Neuron (in vitro differentiated cells): ENCODE measurements at regions not wholly inside any gene's neighbourhood (a gene's known extent, or its start where the extent isn't known, plus 50 kb on each side); places are given as distances from the start of the nearest gene placed in this dataset.

Experiments used
- H2AFZ ChIP-seq: one replicate; pipeline ENCODE4 v1.6.1; 2013; ENCODE audit warnings: low read depth, mild to moderate bottlenecking, inconsistent platforms, low read length, moderate library complexity
- H3K27me3 ChIP-seq: one replicate; pipeline ENCODE4 v1.6.1; 2013; ENCODE audit warnings: low read length; ENCODE audit not compliant: insufficient read depth
- H3K36me3 ChIP-seq: one replicate; pipeline ENCODE4 v1.6.1; 2013; ENCODE audit warnings: low read length; ENCODE audit not compliant: insufficient read depth
- H3K4me1 ChIP-seq: one replicate; pipeline ENCODE4 v1.6.1; 2013; ENCODE audit warnings: low read length; ENCODE audit not compliant: insufficient read depth
- H3K4me3 ChIP-seq: 2 replicates; pipeline ENCODE4 v1.5.1; 2013; ENCODE audit warnings: mild to moderate bottlenecking, low read length, moderate library complexity
- H3K9me3 ChIP-seq: one replicate; pipeline ENCODE4 v1.6.1; 2013; ENCODE audit warnings: low read length

GRCh38 chr17:72392056-72393010, 271.5 kb downstream of the SOX9 start:
- Histone ChIP-seq H3K4me3 (no peak overlapping the region), H3K27me3 (no peaks in the 10 kb centered on the region), H3K9me3 (no peaks in the 10 kb centered on the region), H2AFZ (no peak overlapping the region), H3K4me1 (no peaks in the 10 kb centered on the region), H3K36me3 (no peaks in the 10 kb centered on the region)

GRCh38 chr17:72393553-72393952, 272.7 kb downstream of the SOX9 start:
- Histone ChIP-seq H3K9me3 (no peaks in the 10 kb centered on the region), H3K4me1 (no peaks in the 10 kb centered on the region), H3K4me3 (no peak overlapping the region), H3K36me3 (no peaks in the 10 kb centered on the region), H2AFZ (no peak overlapping the region), H3K27me3 (no peaks in the 10 kb centered on the region)

DNA sequence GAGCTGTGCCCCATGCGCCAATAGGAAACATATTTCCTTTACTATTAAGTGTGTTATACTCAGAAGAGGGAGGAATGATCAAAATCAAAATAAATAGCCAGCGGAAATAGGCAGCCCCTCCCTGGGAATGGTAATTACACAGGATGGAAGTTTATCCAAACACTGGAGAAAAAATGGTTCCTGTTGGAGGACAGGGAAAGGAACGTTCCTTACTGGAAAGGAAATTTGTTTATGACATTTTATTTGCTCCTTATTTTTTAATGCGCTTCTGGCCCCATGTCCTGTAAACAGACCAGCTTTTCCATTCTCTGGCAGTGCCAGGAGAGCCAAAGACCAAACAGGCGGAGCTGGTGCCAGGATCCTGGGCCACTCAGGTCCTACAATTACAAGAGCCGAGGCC, 273.7 kb downstream of the SOX9 start:
- no peaks in the 10 kb centered on the region for H3K4me1 ChIP-seq
- H3K9me3 ChIP-seq, result no peaks in the 10 kb centered on the region
- no peak overlapping the region for H3K4me3 ChIP-seq
- H2AFZ ChIP-seq, result no peak overlapping the region
- no peaks in the 10 kb centered on the region for H3K27me3 ChIP-seq
- H3K36me3 ChIP-seq, result no peaks in the 10 kb centered on the region

GRCh38 chr17:72396121-72396520, 275.3 kb downstream of the SOX9 start:
- H2AFZ ChIP-seq, result no peak overlapping the region
- no peaks in the 10 kb centered on the region for H3K27me3 ChIP-seq
- H3K4me1 ChIP-seq, result no peaks in the 10 kb centered on the region
- no peak overlapping the region for H3K4me3 ChIP-seq
- H3K9me3 ChIP-seq, result no peaks in the 10 kb centered on the region
- H3K36me3 ChIP-seq, result no peaks in the 10 kb centered on the region

- no peaks in the 10 kb centered on the region for H3K9me3 ChIP-seq
- no peak overlapping the region for H3K4me3 ChIP-seq
- no peak overlapping the region for H2AFZ ChIP-seq
- no peaks in the 10 kb centered on the region for H3K36me3 ChIP-seq
- no peaks in the 10 kb centered on the region for H3K4me1 ChIP-seq
- H3K27me3 ChIP-seq, result no peaks in the 10 kb centered on the region
Observed at GRCh38 chr17:72397223-72397667, 276.4 kb downstream of the SOX9 start.

DNA sequence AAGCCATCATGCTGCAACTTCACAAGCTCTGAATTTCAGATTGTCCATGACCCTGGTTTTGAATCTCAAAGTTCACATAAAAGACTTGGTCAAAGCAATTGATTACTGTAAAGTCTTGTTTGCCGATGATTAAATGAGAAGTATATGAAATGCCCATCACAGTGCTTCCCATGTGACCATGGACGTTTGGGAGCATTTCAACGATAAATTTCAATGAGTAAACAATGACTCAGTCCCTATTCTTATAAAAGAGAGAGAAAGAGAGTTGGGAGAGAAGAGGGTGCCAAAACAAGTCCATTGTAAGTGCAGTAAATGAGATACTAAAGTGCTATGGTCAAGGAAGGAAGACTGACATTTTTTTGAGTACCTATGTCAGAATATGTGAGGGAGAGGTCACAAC, 276.9 kb downstream of the SOX9 start:
- Histone ChIP-seq H2AFZ (no peak overlapping the region), H3K9me3 (no peaks in the 10 kb centered on the region), H3K27me3 (no peaks in the 10 kb centered on the region), H3K4me3 (no peak overlapping the region), H3K36me3 (no peaks in the 10 kb centered on the region), H3K4me1 (no peaks in the 10 kb centered on the region)

- Histone ChIP-seq H3K4me1 (no peaks in the 10 kb centered on the region), H3K27me3 (no peaks in the 10 kb centered on the region), H3K36me3 (no peaks in the 10 kb centered on the region), H3K9me3 (no peaks in the 10 kb centered on the region), H3K4me3 (no peak overlapping the region), H2AFZ (no peak overlapping the region)
Observed at GRCh38 chr17:72399023-72399607, 278.3 kb downstream of the SOX9 start.

- Histone ChIP-seq H2AFZ (no peak overlapping the region), H3K9me3 (no peaks in the 10 kb centered on the region), H3K4me1 (no peaks in the 10 kb centered on the region), H3K27me3 (no peaks in the 10 kb centered on the region), H3K4me3 (no peak overlapping the region), H3K36me3 (no peaks in the 10 kb centered on the region)
Observed at GRCh38 chr17:72399608-72400487, 279.0 kb downstream of the SOX9 start.

DNA sequence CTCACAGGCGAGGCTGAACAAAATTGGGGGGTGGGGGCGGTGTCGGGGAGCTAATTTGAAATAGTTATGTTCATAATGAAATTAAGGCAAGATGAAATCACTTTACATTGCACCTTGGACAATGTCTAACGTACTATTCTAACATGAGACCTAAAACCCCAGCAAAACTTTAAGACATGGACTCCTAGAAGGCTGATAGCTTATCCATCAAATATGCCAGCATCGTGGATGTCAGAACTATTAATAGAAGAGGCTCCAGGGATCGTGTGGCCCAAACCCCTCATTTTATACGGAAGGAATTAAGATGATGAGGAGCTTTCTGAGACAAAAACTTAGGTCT, 279.6 kb downstream of the SOX9 start:
- H3K27me3 ChIP-seq, result no peaks in the 10 kb centered on the region
- no peaks in the 10 kb centered on the region for H3K9me3 ChIP-seq
- no peak overlapping the region for H2AFZ ChIP-seq
- H3K4me3 ChIP-seq, result no peak overlapping the region
- no peaks in the 10 kb centered on the region for H3K36me3 ChIP-seq
- no peaks in the 10 kb centered on the region for H3K4me1 ChIP-seq

GRCh38 chr17:72400863-72401262, 280.0 kb downstream of the SOX9 start:
- Histone ChIP-seq H3K9me3 (no peaks in the 10 kb centered on the region), H2AFZ (no peak overlapping the region), H3K4me1 (no peaks in the 10 kb centered on the region), H3K36me3 (no peaks in the 10 kb centered on the region), H3K4me3 (no peak overlapping the region), H3K27me3 (no peaks in the 10 kb centered on the region)

DNA sequence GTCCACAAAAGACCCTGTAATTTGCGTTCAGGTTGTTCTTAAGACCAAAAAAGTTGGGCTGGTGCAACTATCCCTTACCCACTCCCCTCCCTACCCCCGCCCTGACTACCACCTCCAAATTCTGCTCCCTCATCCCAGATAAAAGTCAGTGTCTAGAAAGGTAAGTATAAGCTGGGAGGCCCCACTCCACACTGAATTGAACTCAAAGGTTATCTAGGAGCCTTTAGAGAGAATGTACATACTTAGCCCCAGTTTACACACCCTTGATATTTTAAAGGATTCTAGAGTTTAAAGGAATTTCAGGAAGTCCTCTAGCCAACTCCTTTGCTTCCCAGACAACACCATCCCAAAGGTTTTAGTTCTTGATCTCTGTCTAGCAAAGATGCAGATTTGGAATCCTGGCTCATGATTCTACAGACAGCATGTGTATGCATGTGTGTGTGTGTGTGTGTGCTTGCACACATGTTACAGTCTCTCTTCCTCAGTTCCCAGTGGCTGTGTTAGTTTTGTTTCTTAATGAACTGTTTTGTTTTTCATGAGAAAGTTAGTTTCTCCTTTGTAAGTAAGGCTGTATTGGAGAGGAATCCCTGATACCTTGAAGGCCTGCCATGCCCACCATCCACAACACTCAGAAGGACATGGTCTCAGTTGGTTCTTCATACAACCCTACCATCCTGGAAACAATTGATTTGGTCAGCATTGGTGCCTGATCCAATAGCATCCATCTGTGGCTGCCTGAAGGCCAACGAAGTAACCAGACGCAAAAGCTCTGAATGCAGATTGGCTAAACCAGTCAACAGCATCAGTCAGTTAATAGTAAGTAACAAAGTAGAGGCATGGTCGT, 281.3 kb downstream of the SOX9 start:
- H3K4me1 ChIP-seq, result no peaks in the 10 kb centered on the region
- no peaks in the 10 kb centered on the region for H3K27me3 ChIP-seq
- no peaks in the 10 kb centered on the region for H3K36me3 ChIP-seq

GRCh38 chr17:72402727-72403210, 281.9 kb downstream of the SOX9 start:
- H3K4me1 ChIP-seq, result peaks cover 5% of the 10 kb centered on the region
- H3K36me3 ChIP-seq, result no peaks in the 10 kb centered on the region
- no peaks in the 10 kb centered on the region for H3K9me3 ChIP-seq
- no peak overlapping the region for H3K4me3 ChIP-seq
- H2AFZ ChIP-seq, result no peak overlapping the region
- H3K27me3 ChIP-seq, result no peaks in the 10 kb centered on the region

More for the DNA sequence above, 281.3 kb downstream of the SOX9 start:
- Histone ChIP-seq H3K4me3 (no peak overlapping the region), H3K9me3 (no peaks in the 10 kb centered on the region), H2AFZ (no peak overlapping the region)
